ENCODE measurements at regions not wholly inside any gene's neighbourhood (a gene's known extent, or its start where the extent isn't known, plus 50 kb on each side); places are given as distances from the start of the nearest gene placed in this dataset.
"Not testable (repeated sequence)": the region's sequence is repeated elsewhere in the genome, so short reads cannot be mapped to it uniquely, and the experiment has no call there.

- TF ChIP-seq, protein P1, sequence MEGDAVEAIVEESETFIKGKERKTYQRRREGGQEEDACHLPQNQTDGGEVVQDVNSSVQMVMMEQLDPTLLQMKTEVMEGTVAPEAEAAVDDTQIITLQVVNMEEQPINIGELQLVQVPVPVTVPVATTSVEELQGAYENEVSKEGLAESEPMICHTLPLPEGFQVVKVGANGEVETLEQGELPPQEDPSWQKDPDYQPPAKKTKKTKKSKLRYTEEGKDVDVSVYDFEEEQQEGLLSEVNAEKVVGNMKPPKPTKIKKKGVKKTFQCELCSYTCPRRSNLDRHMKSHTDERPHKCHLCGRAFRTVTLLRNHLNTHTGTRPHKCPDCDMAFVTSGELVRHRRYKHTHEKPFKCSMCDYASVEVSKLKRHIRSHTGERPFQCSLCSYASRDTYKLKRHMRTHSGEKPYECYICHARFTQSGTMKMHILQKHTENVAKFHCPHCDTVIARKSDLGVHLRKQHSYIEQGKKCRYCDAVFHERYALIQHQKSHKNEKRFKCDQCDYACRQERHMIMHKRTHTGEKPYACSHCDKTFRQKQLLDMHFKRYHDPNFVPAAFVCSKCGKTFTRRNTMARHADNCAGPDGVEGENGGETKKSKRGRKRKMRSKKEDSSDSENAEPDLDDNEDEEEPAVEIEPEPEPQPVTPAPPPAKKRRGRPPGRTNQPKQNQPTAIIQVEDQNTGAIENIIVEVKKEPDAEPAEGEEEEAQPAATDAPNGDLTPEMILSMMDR (IDR thresholded peaks at IDR 0.05; ENCODE audit: low read depth, low read length, poor library complexity, severe bottlenecking) = not testable (repeated sequence)
- TF ChIP-seq EZH2phosphoT487 (IDR thresholded peaks at IDR 0.05; ENCODE audit: borderline replicate concordance, low read length) = not testable (repeated sequence)
Measured at GRCh38 chr13:63749857-63750256, 2334.2 kb upstream of the PCDH20 start.
